ENCODE measurements at regions not wholly inside any gene's neighbourhood (a gene's known extent, or its start where the extent isn't known, plus 50 kb on each side); places are given as distances from the start of the nearest gene placed in this dataset.

DNA sequence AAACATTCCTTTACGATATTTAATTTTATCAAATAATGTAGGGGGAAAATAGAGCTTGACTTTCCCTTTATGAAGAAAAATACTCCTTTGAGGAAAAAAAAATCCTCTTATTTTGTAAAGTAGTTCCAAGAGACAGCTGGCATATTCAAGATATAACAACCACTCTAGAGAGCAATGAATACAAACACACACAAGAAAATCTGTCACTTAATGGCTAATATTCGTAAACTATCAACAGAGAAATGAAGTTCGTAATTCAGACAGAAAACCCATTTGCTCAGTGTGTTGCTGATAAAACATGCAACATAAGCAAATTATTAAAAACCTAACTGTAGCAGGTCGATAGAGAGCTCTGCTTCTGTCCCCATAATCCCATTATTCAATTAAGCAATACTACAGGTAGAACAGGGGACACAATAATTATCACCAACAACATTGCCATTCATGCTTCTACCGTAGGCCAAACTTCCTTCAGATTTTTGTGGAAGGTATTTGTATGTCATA, 714.4 kb upstream of the MARCKS start:
- WGBS (ENCODE audit: missing lambda C conversion rate): 71% methylated on average over 5 of the region's 5 CpGs
- Histone ChIP-seq H3K9me3 (no peaks in the 10 kb centered on the region), H3K27ac (no peak overlapping the region), H3K4me3 (no peak overlapping the region), H3K4me2 (no peak overlapping the region), H3K4me1 (no peaks in the 10 kb centered on the region)
- FAIRE-seq (no peak), ATAC-seq (no peak), DNase-seq (ENCODE audit: low read depth in 1 of 2, low spot score in 1 of 2) (no peak)
- no peak for TF ChIP-seq CEBPB (IDR thresholded peaks at IDR 0.05)
- TF ChIP-seq MAFK (IDR thresholded peaks at IDR 0.05; ENCODE audit: partially characterized antibody): peak; percentile 70
- TF ChIP-seq POLR2A (IDR thresholded peaks at IDR 0.05; ENCODE audit: low read length): no peak
- POLR2A ChIA-PET: no interaction called here
- CTCF ChIA-PET: interaction anchor here (0.8 kb wide), 1 partner anchor 19 kb away, joined by 4 read pairs; no protein-coding TSS in a partner anchor

DNA sequence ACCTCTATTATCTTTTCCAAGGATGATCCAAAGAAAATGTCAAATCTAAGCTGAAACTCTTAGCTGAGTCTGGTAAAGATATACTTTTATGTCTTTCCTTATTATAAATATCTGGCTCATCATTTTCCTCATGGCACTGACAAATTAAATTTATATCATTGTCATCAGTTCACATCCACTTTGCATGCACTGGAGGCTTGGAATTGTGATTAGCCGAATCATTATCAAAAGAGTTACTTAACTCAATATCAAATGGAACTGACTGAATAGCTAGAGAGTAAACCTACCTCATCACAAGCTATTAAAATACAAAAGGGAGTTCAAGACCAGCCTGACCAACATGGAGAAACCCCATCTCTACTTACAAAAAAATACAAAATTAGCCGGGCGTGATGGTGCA, 713.9 kb upstream of the MARCKS start:
- Histone ChIP-seq H3K4me2 (no peak overlapping the region), H3K4me3 (no peak overlapping the region), H3K27ac (no peak overlapping the region), H3K9me3 (no peaks in the 10 kb centered on the region), H3K4me1 (no peaks in the 10 kb centered on the region)
- FAIRE-seq (no peak), DNase-seq (ENCODE audit: low read depth in 1 of 2, low spot score in 1 of 2) (no peak), ATAC-seq (no peak)
- TF ChIP-seq, protein P1, sequence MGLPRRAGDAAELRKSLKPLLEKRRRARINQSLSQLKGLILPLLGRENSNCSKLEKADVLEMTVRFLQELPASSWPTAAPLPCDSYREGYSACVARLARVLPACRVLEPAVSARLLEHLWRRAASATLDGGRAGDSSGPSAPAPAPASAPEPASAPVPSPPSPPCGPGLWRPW (IDR thresholded peaks at IDR 0.05): no peak
- TF ChIP-seq MYC (IDR thresholded peaks at IDR 0.05; ENCODE audit: borderline replicate concordance, low read length) (no peak), EP300 (IDR thresholded peaks at IDR 0.05) (no peak), POLR2A (IDR thresholded peaks at IDR 0.05; ENCODE audit: low read length) (no peak), CBX2 (IDR thresholded peaks at IDR 0.05; ENCODE audit: borderline replicate concordance, low read depth) (no peak), FOXS1 (CRISPR knock-in tag; IDR thresholded peaks at IDR 0.05) (no peak), ZFP36 (IDR thresholded peaks at IDR 0.05; ENCODE audit: borderline replicate concordance, partially characterized antibody) (no peak), ZC3H11A (IDR thresholded peaks at IDR 0.05) (no peak), ESRRA (IDR thresholded peaks at IDR 0.05; ENCODE audit: borderline replicate concordance, low read length) (no peak), NFE2L2 (conservative IDR thresholded peaks at IDR 0.05; ENCODE audit: low read length) (no peak), HOXA7 (CRISPR knock-in tag; IDR thresholded peaks at IDR 0.05) (no peak), JUN (IDR thresholded peaks at IDR 0.05) (no peak), RAD21 (conservative IDR thresholded peaks at IDR 0.05 in 1 of 2, IDR thresholded peaks at IDR 0.05 in 1 of 2) (no peak)
- TF ChIP-seq, protein P2, sequence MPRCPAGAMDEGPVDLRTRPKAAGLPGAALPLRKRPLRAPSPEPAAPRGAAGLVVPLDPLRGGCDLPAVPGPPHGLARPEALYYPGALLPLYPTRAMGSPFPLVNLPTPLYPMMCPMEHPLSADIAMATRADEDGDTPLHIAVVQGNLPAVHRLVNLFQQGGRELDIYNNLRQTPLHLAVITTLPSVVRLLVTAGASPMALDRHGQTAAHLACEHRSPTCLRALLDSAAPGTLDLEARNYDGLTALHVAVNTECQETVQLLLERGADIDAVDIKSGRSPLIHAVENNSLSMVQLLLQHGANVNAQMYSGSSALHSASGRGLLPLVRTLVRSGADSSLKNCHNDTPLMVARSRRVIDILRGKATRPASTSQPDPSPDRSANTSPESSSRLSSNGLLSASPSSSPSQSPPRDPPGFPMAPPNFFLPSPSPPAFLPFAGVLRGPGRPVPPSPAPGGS (IDR thresholded peaks at IDR 0.05): no peak
- TF ChIP-seq, protein P3, sequence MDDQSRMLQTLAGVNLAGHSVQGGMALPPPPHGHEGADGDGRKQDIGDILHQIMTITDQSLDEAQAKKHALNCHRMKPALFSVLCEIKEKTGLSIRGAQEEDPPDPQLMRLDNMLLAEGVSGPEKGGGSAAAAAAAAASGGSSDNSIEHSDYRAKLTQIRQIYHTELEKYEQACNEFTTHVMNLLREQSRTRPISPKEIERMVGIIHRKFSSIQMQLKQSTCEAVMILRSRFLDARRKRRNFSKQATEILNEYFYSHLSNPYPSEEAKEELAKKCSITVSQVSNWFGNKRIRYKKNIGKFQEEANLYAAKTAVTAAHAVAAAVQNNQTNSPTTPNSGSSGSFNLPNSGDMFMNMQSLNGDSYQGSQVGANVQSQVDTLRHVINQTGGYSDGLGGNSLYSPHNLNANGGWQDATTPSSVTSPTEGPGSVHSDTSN (IDR thresholded peaks at IDR 0.05): no peak
- TF ChIP-seq, protein P4, sequence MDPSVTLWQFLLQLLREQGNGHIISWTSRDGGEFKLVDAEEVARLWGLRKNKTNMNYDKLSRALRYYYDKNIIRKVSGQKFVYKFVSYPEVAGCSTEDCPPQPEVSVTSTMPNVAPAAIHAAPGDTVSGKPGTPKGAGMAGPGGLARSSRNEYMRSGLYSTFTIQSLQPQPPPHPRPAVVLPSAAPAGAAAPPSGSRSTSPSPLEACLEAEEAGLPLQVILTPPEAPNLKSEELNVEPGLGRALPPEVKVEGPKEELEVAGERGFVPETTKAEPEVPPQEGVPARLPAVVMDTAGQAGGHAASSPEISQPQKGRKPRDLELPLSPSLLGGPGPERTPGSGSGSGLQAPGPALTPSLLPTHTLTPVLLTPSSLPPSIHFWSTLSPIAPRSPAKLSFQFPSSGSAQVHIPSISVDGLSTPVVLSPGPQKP (IDR thresholded peaks at IDR 0.05; ENCODE audit: low read depth, low read length): no peak
- ChIA-PET CTCF (interaction anchor here (0.8 kb wide), 1 partner anchor 18 kb away, joined by 4 read pairs; no protein-coding TSS in a partner anchor), POLR2A (no interaction called here)
- 96% methylated on average over 3 of the region's 3 CpGs for WGBS (ENCODE audit: missing lambda C conversion rate)

DNA sequence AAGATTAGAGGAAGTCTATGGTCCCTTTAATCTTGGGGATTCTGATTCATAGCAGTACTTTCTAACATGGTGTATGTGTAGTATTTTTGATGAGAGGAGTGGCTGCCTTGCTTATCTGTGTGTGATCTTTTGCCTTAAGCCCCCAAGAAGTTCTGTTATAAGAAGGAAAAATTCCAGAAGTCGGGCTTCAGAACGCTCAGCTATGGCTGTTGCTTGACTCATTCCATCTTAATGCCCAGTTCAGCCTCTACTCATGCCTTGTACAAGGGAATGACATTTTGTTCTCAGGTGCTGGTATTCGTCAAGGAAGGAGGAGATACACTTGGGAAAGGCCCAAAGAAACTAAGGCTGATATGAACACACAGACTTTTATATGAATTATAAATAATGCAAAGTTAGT, 713.0 kb upstream of the MARCKS start:
- no peak for TF ChIP-seq MAZ (IDR thresholded peaks at IDR 0.05; ENCODE audit: borderline replicate concordance, low read depth, low read length)
- TF ChIP-seq, protein P5, sequence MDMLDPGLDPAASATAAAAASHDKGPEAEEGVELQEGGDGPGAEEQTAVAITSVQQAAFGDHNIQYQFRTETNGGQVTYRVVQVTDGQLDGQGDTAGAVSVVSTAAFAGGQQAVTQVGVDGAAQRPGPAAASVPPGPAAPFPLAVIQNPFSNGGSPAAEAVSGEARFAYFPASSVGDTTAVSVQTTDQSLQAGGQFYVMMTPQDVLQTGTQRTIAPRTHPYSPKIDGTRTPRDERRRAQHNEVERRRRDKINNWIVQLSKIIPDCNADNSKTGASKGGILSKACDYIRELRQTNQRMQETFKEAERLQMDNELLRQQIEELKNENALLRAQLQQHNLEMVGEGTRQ (IDR thresholded peaks at IDR 0.05): no peak
- Histone ChIP-seq H3K4me1 (no peaks in the 10 kb centered on the region), H3K4me2 (no peak overlapping the region), H3K27ac (no peak overlapping the region), H3K4me3 (no peak overlapping the region), H3K9me3 (no peaks in the 10 kb centered on the region)
- WGBS (ENCODE audit: missing lambda C conversion rate): 38% methylated on average over 3 of the region's 3 CpGs
- FAIRE-seq: no peak
- no peak for ATAC-seq
- CTCF ChIA-PET: no interaction called here
- DNase-seq (ENCODE audit: low read depth in 1 of 2, low spot score in 1 of 2): no peak
- POLR2A ChIA-PET: no interaction called here

Data from A549 (cell line).